OCI-LY7 (cell line): ENCODE measurements at regions not wholly inside any gene's neighbourhood (a gene's known extent, or its start where the extent isn't known, plus 50 kb on each side); places are given as distances from the start of the nearest gene placed in this dataset.

Source experiments
- BruUV-seq: library from RNA; stranded (reverse); fragments of 400-500 nt; replicated peaks from 2 replicates; lab custom pipeline; 2021; lab: Mats Ljungman, UMichigan
- CTCF ChIA-PET: fragments of 300-600 bp; sonication (Branson Sonifier 250); formaldehyde crosslinking; loops from one replicate; lab custom pipeline; 2022; ENCODE audit warnings: antibody characterized with exemption; ENCODE audit not compliant: unreplicated experiment; lab: Charles Lee
- POLR2A ChIA-PET: fragments of 300-600 bp; sonication (Branson Sonifier 250); formaldehyde crosslinking; loops from one replicate; lab custom pipeline; 2022; ENCODE audit warnings: antibody characterized with exemption; lab: Charles Lee
- DNase-seq: peaks from one replicate; pipeline ENCODE4 v3.0.0-alpha.2; 2015; ENCODE audit warnings: low spot score
- H2AFZ ChIP-seq: fragments of 200-600 bp; sonication (generic), shearing (Covaris generic); 2 replicates; pipeline ENCODE4 v1.6.1; 2014; ENCODE audit warnings: mild to moderate bottlenecking, antibody characterized with exemption, low read length, moderate library complexity
- H3K27ac ChIP-seq: fragments of 200-600 bp; sonication (generic); 2 replicates; pipeline ENCODE4 v1.5.1; 2014; ENCODE audit warnings: mixed run types, low read depth, mild to moderate bottlenecking, moderate library complexity, low read length, inconsistent platforms; ENCODE audit not compliant: poor library complexity, severe bottlenecking
- H3K36me3 ChIP-seq: fragments of 200-600 bp; sonication (generic); 2 replicates; pipeline ENCODE4 v1.6.1; 2014; ENCODE audit warnings: mild to moderate bottlenecking, antibody characterized with exemption, low read length, moderate library complexity, mixed read lengths; ENCODE audit not compliant: insufficient read depth
- H3K4me1 ChIP-seq: fragments of 200-600 bp; sonication (generic); 2 replicates; pipeline ENCODE4 v1.5.1; 2014; ENCODE audit warnings: mild to moderate bottlenecking, low read length; ENCODE audit not compliant: insufficient read depth, poor library complexity, severe bottlenecking
- H3K4me2 ChIP-seq: fragments of 200-600 bp; sonication (generic); 2 replicates; pipeline ENCODE4 v1.6.1; 2014; ENCODE audit warnings: mild to moderate bottlenecking, low read length
- H3K4me3 ChIP-seq: fragments of 200-600 bp; sonication (generic); 2 replicates; pipeline ENCODE4 v1.5.1; 2014; ENCODE audit warnings: mild to moderate bottlenecking, low read depth, low read length; ENCODE audit not compliant: poor library complexity, severe bottlenecking
- H3K79me2 ChIP-seq: fragments of 200-600 bp; sonication (generic); 2 replicates; pipeline ENCODE4 v1.6.1; 2016; ENCODE audit warnings: low read depth, mild to moderate bottlenecking, low read length, moderate library complexity, mixed read lengths; ENCODE audit not compliant: insufficient read depth
- H3K9me2 ChIP-seq: fragments of 200-600 bp; sonication (generic); 2 replicates; pipeline ENCODE4 v1.6.1; 2016; ENCODE audit warnings: mild to moderate bottlenecking, low read length, mixed read lengths; ENCODE audit not compliant: insufficient read depth
- H3K9me3 ChIP-seq: fragments of 200-600 bp; sonication (generic); 2 replicates; pipeline ENCODE4 v1.6.1; 2014; ENCODE audit warnings: mild to moderate bottlenecking, mixed run types, low read length, mixed read lengths
- H4K20me1 ChIP-seq: fragments of 200-600 bp; sonication (generic); 2 replicates; pipeline ENCODE4 v1.6.1; 2014; ENCODE audit warnings: mild to moderate bottlenecking, antibody characterized with exemption, low read length, moderate library complexity, mixed read lengths; ENCODE audit not compliant: insufficient read depth
- CTCF ChIP-seq: fragments of 200-600 bp; sonication (generic); conservative IDR thresholded peaks from 2 replicates; pipeline ENCODE4 v1.5.1; 2014; ENCODE audit warnings: mild to moderate bottlenecking, antibody characterized with exemption, low read length, moderate library complexity, mixed read lengths
- EZH2phosphoT487 ChIP-seq: fragments of 200-600 bp; sonication (generic); IDR thresholded peaks from 2 replicates; pipeline ENCODE4 v1.6.1; 2018; ENCODE audit warnings: low read depth, borderline replicate concordance, mild to moderate bottlenecking, mixed run types, antibody characterized with exemption, low read length, moderate library complexity, mixed read lengths
- intact Hi-C: fragments of 100-400 bp; cut with micrococcal nuclease; formaldehyde crosslinking; loops from one replicate; pipeline ENCODE4 v1.10.0; 2022; ENCODE audit not compliant: unreplicated experiment

- H3K4me2 ChIP-seq, result no peak overlapping the region
- no peaks in the 10 kb centered on the region for H3K36me3 ChIP-seq
- no peak overlapping the region for H3K27ac ChIP-seq
- no TSS peak for BruUV-seq
- TF ChIP-seq CTCF (no peak), EZH2phosphoT487 (no peak)
- no peaks in the 10 kb centered on the region for H3K9me3 ChIP-seq
- no peaks in the 10 kb centered on the region for H3K79me2 ChIP-seq
- H3K4me3 ChIP-seq, result no peak overlapping the region
- H2AFZ ChIP-seq, result no peak overlapping the region
- no peak for DNase-seq
- intact Hi-C loops, result no loop called here
- no peaks in the 10 kb centered on the region for H4K20me1 ChIP-seq
- ChIA-PET CTCF (interaction anchor here (0.5 kb wide), 1 partner anchor 205 kb away, joined by 3 read pairs; no protein-coding TSS in a partner anchor), POLR2A (interaction anchor here (0.7 kb wide), 1 partner anchor 36 kb away, joined by 3 read pairs; no protein-coding TSS in a partner anchor)
- H3K4me1 ChIP-seq, result no peaks in the 10 kb centered on the region
- H3K9me2 ChIP-seq, result no peaks in the 10 kb centered on the region
Observed at GRCh38 chr10:44071479-44071878, 313.4 kb downstream of the CXCL12 start.

- TF ChIP-seq EZH2phosphoT487 (no peak), CTCF (no peak)
- POLR2A ChIA-PET, result no interaction called here
- H3K4me2 ChIP-seq, result no peak overlapping the region
- CTCF ChIA-PET, result no interaction called here
- no peak overlapping the region for H2AFZ ChIP-seq
- H3K79me2 ChIP-seq, result no peaks in the 10 kb centered on the region
- no peaks in the 10 kb centered on the region for H3K9me2 ChIP-seq
- H3K27ac ChIP-seq, result no peak overlapping the region
- intact Hi-C loops, result no loop called here
- H3K9me3 ChIP-seq, result no peaks in the 10 kb centered on the region
- no peaks in the 10 kb centered on the region for H4K20me1 ChIP-seq
- DNase-seq, result no peak
- H3K36me3 ChIP-seq, result no peaks in the 10 kb centered on the region
- H3K4me1 ChIP-seq, result no peaks in the 10 kb centered on the region
- no peak overlapping the region for H3K4me3 ChIP-seq
- BruUV-seq, result no TSS peak
Observed at GRCh38 chr10:44070282-44070681, 314.6 kb downstream of the CXCL12 start.

GRCh38 chr10:44069573-44069972, 315.3 kb downstream of the CXCL12 start:
- H3K4me1 ChIP-seq, result no peaks in the 10 kb centered on the region
- no peak overlapping the region for H3K27ac ChIP-seq
- no peak for DNase-seq
- H2AFZ ChIP-seq, result no peak overlapping the region
- H3K4me3 ChIP-seq, result no peak overlapping the region
- ChIA-PET CTCF (no interaction called here), POLR2A (no interaction called here)
- no peaks in the 10 kb centered on the region for H4K20me1 ChIP-seq
- no peaks in the 10 kb centered on the region for H3K79me2 ChIP-seq
- no TSS peak for BruUV-seq
- no peak overlapping the region for H3K4me2 ChIP-seq
- intact Hi-C loops, result no loop called here
- H3K9me3 ChIP-seq, result no peaks in the 10 kb centered on the region
- H3K9me2 ChIP-seq, result no peaks in the 10 kb centered on the region
- H3K36me3 ChIP-seq, result no peaks in the 10 kb centered on the region
- no peak for TF ChIP-seq CTCF
- no peak for TF ChIP-seq EZH2phosphoT487
